Natural killer cell treated with Interleukin-12 subunit alpha and Interleukin-12 subunit beta and Interleukin-15 and Interleukin-18, amount 100 ng/mL, for 72 hours (primary cell): ENCODE measurements at regions not wholly inside any gene's neighbourhood (a gene's known extent, or its start where the extent isn't known, plus 50 kb on each side); places are given as distances from the start of the nearest gene placed in this dataset.

Source experiments
- ATAC-seq, 2 donors: fragments of 150-1000 bp; cut with Tn5 transposase in 1 of 2; sonication (Bioruptor Pico), chemical (Tn5 transposase) in 1 of 2; 2 replicates each; pipeline ENCODE4 v1.10.0; 2021
- DNase-seq: peaks from one replicate; pipeline ENCODE4 v3.0.0; 2022; ENCODE audit warnings: low spot score
- H3K27ac Mint-ChIP-seq, 2 donors: 1 replicate in 1 of 2; 2 replicates in 1 of 2; pipeline ENCODE4 v1.8.0; 2022; ENCODE audit warnings: mixed read lengths in 2 of 2, mild to moderate bottlenecking in 1 of 2, moderate library complexity in 1 of 2
- H3K27me3 Mint-ChIP-seq, 2 donors: 1 replicate in 1 of 2; 2 replicates in 1 of 2; pipeline ENCODE4 v1.8.0; 2022; ENCODE audit warnings: mixed read lengths in 2 of 2
- H3K36me3 Mint-ChIP-seq: one replicate; pipeline ENCODE4 v1.8.0; 2022; ENCODE audit warnings: mixed read lengths
- H3K4me1 Mint-ChIP-seq, 2 donors: 1 replicate in 1 of 2; 2 replicates in 1 of 2; pipeline ENCODE4 v1.8.0; 2022; ENCODE audit warnings: low read depth in 2 of 2, mixed read lengths in 2 of 2, mild to moderate bottlenecking in 1 of 2
- H3K4me3 Mint-ChIP-seq: one replicate; pipeline ENCODE4 v1.8.0; 2022; ENCODE audit warnings: mixed read lengths
- H3K9me3 Mint-ChIP-seq: 2 replicates; pipeline ENCODE4 v1.8.0; 2022; ENCODE audit warnings: mixed read lengths

GRCh38 chr7:26487780-26488515, 196.3 kb downstream of the SNX10 start:
- Mint-ChIP-seq H3K4me1 (no peaks in the 10 kb centered on the region), H3K27ac (no peak overlapping the region), H3K27me3 (peaks cover 20 to 48% of the 10 kb centered on the region in 2 donors), H3K4me3 (no peak overlapping the region), H3K36me3 (no peaks in the 10 kb centered on the region), H3K9me3 (no peaks in the 10 kb centered on the region)
- ATAC-seq (no peak), DNase-seq (no peak)

GRCh38 chr7:26489391-26489790, 197.7 kb downstream of the SNX10 start:
- no peak for DNase-seq
- peaks cover 16 to 38% of the 10 kb centered on the region in 2 donors for H3K27me3 Mint-ChIP-seq

GRCh38 chr7:26489906-26490639, 198.4 kb downstream of the SNX10 start:
- Mint-ChIP-seq H3K27ac (no peak overlapping the region), H3K36me3 (no peaks in the 10 kb centered on the region), H3K9me3 (no peaks in the 10 kb centered on the region), H3K4me1 (no peaks in the 10 kb centered on the region), H3K4me3 (no peak overlapping the region), H3K27me3 (peaks cover 17 to 37% of the 10 kb centered on the region in 2 donors)
- no peak for ATAC-seq
- DNase-seq: no peak

More at GRCh38 chr7:26489391-26489790, 197.7 kb downstream of the SNX10 start:
- H3K9me3 Mint-ChIP-seq: no peaks in the 10 kb centered on the region
- no peak overlapping the region for H3K27ac Mint-ChIP-seq
- no peaks in the 10 kb centered on the region for H3K4me1 Mint-ChIP-seq
- no peak for ATAC-seq
- no peaks in the 10 kb centered on the region for H3K36me3 Mint-ChIP-seq
- H3K4me3 Mint-ChIP-seq: no peak overlapping the region

GRCh38 chr7:26490640-26491624, 199.3 kb downstream of the SNX10 start:
- Mint-ChIP-seq H3K9me3 (no peaks in the 10 kb centered on the region), H3K36me3 (no peaks in the 10 kb centered on the region), H3K4me3 (no peak overlapping the region), H3K4me1 (no peaks in the 10 kb centered on the region), H3K27ac (no peak overlapping the region), H3K27me3 (peaks cover 15 to 34% of the 10 kb centered on the region in 2 donors)
- no peak for DNase-seq
- ATAC-seq: no peak

- no peaks in the 10 kb centered on the region for H3K4me1 Mint-ChIP-seq
- H3K27me3 Mint-ChIP-seq: peaks cover 15 to 37% of the 10 kb centered on the region in 2 donors
- ATAC-seq (no peak), DNase-seq (no peak)
- no peak overlapping the region for H3K27ac Mint-ChIP-seq
- no peak overlapping the region for H3K4me3 Mint-ChIP-seq
- H3K9me3 Mint-ChIP-seq: no peaks in the 10 kb centered on the region
- H3K36me3 Mint-ChIP-seq: no peaks in the 10 kb centered on the region
Measured at GRCh38 chr7:26492816-26493215, 201.2 kb downstream of the SNX10 start.

- Mint-ChIP-seq H3K27ac (no peak overlapping the region), H3K27me3 (peaks cover 10 to 32% of the 10 kb centered on the region in 2 donors), H3K4me3 (no peak overlapping the region), H3K9me3 (no peaks in the 10 kb centered on the region), H3K4me1 (no peaks in the 10 kb centered on the region), H3K36me3 (no peaks in the 10 kb centered on the region)
- ATAC-seq (peak in 1 of 2 donors; percentile 37), DNase-seq (no peak)
Measured at GRCh38 chr7:26493737-26494428, 202.2 kb downstream of the SNX10 start.

- no peak overlapping the region for H3K27ac Mint-ChIP-seq
- H3K36me3 Mint-ChIP-seq: no peaks in the 10 kb centered on the region
- ATAC-seq (no peak), DNase-seq (no peak)
- no peak overlapping the region for H3K4me3 Mint-ChIP-seq
- no peaks in the 10 kb centered on the region for H3K9me3 Mint-ChIP-seq
- H3K27me3 Mint-ChIP-seq: peaks cover 5 to 19% of the 10 kb centered on the region in 2 donors
- no peaks in the 10 kb centered on the region for H3K4me1 Mint-ChIP-seq
Measured at GRCh38 chr7:26495569-26495968, 203.9 kb downstream of the SNX10 start.

- Mint-ChIP-seq H3K36me3 (no peaks in the 10 kb centered on the region), H3K4me3 (no peak overlapping the region), H3K27me3 (peaks cover 8 to 19% of the 10 kb centered on the region in 2 donors), H3K4me1 (no peaks in the 10 kb centered on the region), H3K9me3 (no peaks in the 10 kb centered on the region), H3K27ac (no peak overlapping the region)
- no peak for ATAC-seq
- DNase-seq: no peak
Measured at GRCh38 chr7:26497801-26498596, 206.3 kb downstream of the SNX10 start.

- no peaks in the 10 kb centered on the region for H3K4me1 Mint-ChIP-seq
- H3K27ac Mint-ChIP-seq: no peak overlapping the region
- DNase-seq: no peak
- ATAC-seq: no peak
- no peak overlapping the region for H3K4me3 Mint-ChIP-seq
- no peaks in the 10 kb centered on the region for H3K36me3 Mint-ChIP-seq
- H3K27me3 Mint-ChIP-seq: peaks cover 13 to 29% of the 10 kb centered on the region in 2 donors
- no peaks in the 10 kb centered on the region for H3K9me3 Mint-ChIP-seq
Measured at GRCh38 chr7:26499315-26499897, 207.7 kb downstream of the SNX10 start.

GRCh38 chr7:26500749-26501352, 209.2 kb downstream of the SNX10 start:
- no peaks in the 10 kb centered on the region for H3K36me3 Mint-ChIP-seq
- no peak for ATAC-seq

GRCh38 chr7:26504411-26505120, 212.9 kb downstream of the SNX10 start:
- Mint-ChIP-seq H3K4me1 (no peaks in the 10 kb centered on the region), H3K27ac (no peak overlapping the region), H3K9me3 (no peaks in the 10 kb centered on the region), H3K27me3 (peaks cover 22 to 33% of the 10 kb centered on the region in 2 donors), H3K36me3 (no peaks in the 10 kb centered on the region), H3K4me3 (no peak overlapping the region)
- ATAC-seq: no peak
- DNase-seq: no peak

More at GRCh38 chr7:26500749-26501352, 209.2 kb downstream of the SNX10 start:
- H3K27me3 Mint-ChIP-seq: peaks cover 11 to 25% of the 10 kb centered on the region in 2 donors
- H3K9me3 Mint-ChIP-seq: no peaks in the 10 kb centered on the region
- no peak for DNase-seq
- H3K4me3 Mint-ChIP-seq: no peak overlapping the region
- no peaks in the 10 kb centered on the region for H3K4me1 Mint-ChIP-seq
- no peak overlapping the region for H3K27ac Mint-ChIP-seq
